ENCODE measurements at regions not wholly inside any gene's neighbourhood (a gene's known extent, or its start where the extent isn't known, plus 50 kb on each side); places are given as distances from the start of the nearest gene placed in this dataset.

GRCh38 chr10:121027371-121027770, 176.2 kb downstream of the WDR11 start:
- no peak for TF ChIP-seq CTCF (IDR thresholded peaks at IDR 0.05; ENCODE audit: low read depth, low read length)
- no peak for TF ChIP-seq POLR2A (IDR thresholded peaks at IDR 0.05; ENCODE audit: extremely low read depth, insufficient read length)
- no peak for TF ChIP-seq MAX (IDR thresholded peaks at IDR 0.05; ENCODE audit: low read depth, low read length)
- TF ChIP-seq MYC (IDR thresholded peaks at IDR 0.05; ENCODE audit: low read depth, low read length): no peak
